Panc1 (cell line): ENCODE measurements at regions not wholly inside any gene's neighbourhood (a gene's known extent, or its start where the extent isn't known, plus 50 kb on each side); places are given as distances from the start of the nearest gene placed in this dataset.

Experiments
- ATAC-seq: fragments of 200-7000 bp; cut with Tn5 transposase; 2 replicates; pipeline ENCODE4 v1.9.1; 2020; ENCODE audit warnings: mild to moderate bottlenecking, moderate library complexity
- BruUV-seq: library from RNA; stranded (reverse); fragments of 400-500 nt; replicated peaks from 2 replicates; lab custom pipeline; 2021; lab: Mats Ljungman, UMichigan
- CTCF ChIA-PET: fragments of 300-600 bp; sonication (Branson Sonifier 250); formaldehyde crosslinking; loops from one replicate; lab custom pipeline; 2022; ENCODE audit warnings: antibody characterized with exemption; lab: Charles Lee
- POLR2A ChIA-PET: fragments of 300-600 bp; sonication (Branson Sonifier 250); formaldehyde crosslinking; loops from one replicate; lab custom pipeline; 2022; ENCODE audit warnings: antibody characterized with exemption; lab: Charles Lee
- DNase-seq: peaks from one replicate; pipeline ENCODE4 v3.0.0-alpha.2; 2010; ENCODE audit warnings: low read depth, low spot score
- H3K27ac ChIP-seq: 2 replicates; pipeline ENCODE4 v1.5.1; 2011; ENCODE audit warnings: mild to moderate bottlenecking, low read length, inconsistent platforms
- H3K27me3 ChIP-seq: fragments of 200-500 bp; sonication (Bioruptor generic); 2 replicates; pipeline ENCODE4 v1.6.0; 2014; ENCODE audit warnings: low read length, inconsistent platforms; ENCODE audit not compliant: control insufficient read depth, insufficient read depth
- H3K36me3 ChIP-seq: fragments of 200-500 bp; sonication (Bioruptor generic); 2 replicates; pipeline ENCODE4 v1.5.1; 2014; ENCODE audit warnings: inconsistent platforms, mild to moderate bottlenecking, low read length, moderate library complexity; ENCODE audit not compliant: control insufficient read depth, insufficient read depth
- H3K4me1 ChIP-seq: 2 replicates; pipeline ENCODE4 v1.5.1; 2011; ENCODE audit warnings: inconsistent platforms, mild to moderate bottlenecking, low read length, moderate library complexity; ENCODE audit not compliant: control insufficient read depth, insufficient read depth
- H3K4me3 ChIP-seq, 2 experiments: 2 replicates each; pipeline ENCODE4 v1.5.1; 2011 to 2012; ENCODE audit warnings: low read depth in 2 of 2, low read length in 2 of 2, mild to moderate bottlenecking in 2 of 2, inconsistent platforms in 1 of 2, moderate library complexity in 1 of 2
- H3K9me3 ChIP-seq: fragments of 200-500 bp; sonication (Bioruptor generic); 2 replicates; pipeline ENCODE4 v1.5.1; 2014; ENCODE audit warnings: low read depth, mild to moderate bottlenecking, inconsistent platforms, low read length, moderate library complexity; ENCODE audit not compliant: control insufficient read depth, insufficient read depth
- CTCF ChIP-seq: fragments of 450-650 bp; IDR thresholded peaks from 2 replicates; pipeline ENCODE4 v1.5.1; 2017; ENCODE audit warnings: mild to moderate bottlenecking
- POLR2AphosphoS5 ChIP-seq: IDR thresholded peaks from 2 replicates; pipeline ENCODE4 v1.6.1; 2012; ENCODE audit warnings: mild to moderate bottlenecking, low read depth, low read length, moderate library complexity
- SIN3A ChIP-seq: IDR thresholded peaks from 2 replicates; pipeline ENCODE4 v1.6.1; 2012; ENCODE audit warnings: low read depth, mild to moderate bottlenecking, low read length, moderate library complexity, borderline replicate concordance; ENCODE audit not compliant: insufficient read depth
- TCF7L2 ChIP-seq: IDR thresholded peaks from 2 replicates; pipeline ENCODE4 v1.6.1; 2011; ENCODE audit warnings: mild to moderate bottlenecking, low read depth, low read length, inconsistent platforms
- in situ Hi-C: cut with HindIII; loops from 2 replicates; pipeline ENCODE4 v1.10.0; 2016; ENCODE audit warnings: low sequenced_read_pairs, low pct_unique_long_range_greater_than_20kb
- intact Hi-C: fragments of 100-400 bp; cut with micrococcal nuclease; formaldehyde crosslinking; loops from one replicate; pipeline ENCODE4 v1.10.0; 2022; ENCODE audit not compliant: unreplicated experiment
- TF ChIP-seq, protein P1 (sequence below), 2 experiments: IDR thresholded peaks; 2 replicates each; pipeline ENCODE4 v1.6.1; 2011 to 2012; ENCODE audit warnings: low read depth in 2 of 2, control low read depth in 1 of 2, low read length in 1 of 2, mild to moderate bottlenecking in 1 of 2, moderate library complexity in 1 of 2; ENCODE audit not compliant: insufficient read depth in 1 of 2

DNA sequence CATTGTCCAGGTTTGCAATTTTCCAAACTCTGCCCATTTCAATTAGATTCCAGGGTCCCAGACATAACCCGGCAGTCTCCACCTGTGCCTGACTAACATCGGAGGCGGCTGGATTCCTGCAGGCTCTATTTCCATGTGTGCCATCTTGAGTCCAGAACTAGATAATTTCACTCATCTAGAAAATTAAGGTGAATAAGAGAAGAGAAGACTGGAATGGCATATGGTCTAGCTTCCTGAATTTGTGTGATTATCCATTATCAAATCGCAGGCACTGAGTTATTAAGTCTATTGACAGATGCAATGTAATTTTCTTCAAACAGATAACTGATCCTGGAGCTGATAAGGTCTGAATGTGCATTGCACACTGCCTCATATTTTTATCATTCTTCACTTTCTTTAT lies 305.2 kb downstream of the ETAA1 start:
- no peak for DNase-seq
- no peaks in the 10 kb centered on the region for H3K9me3 ChIP-seq
- CTCF ChIA-PET = no interaction called here
- H3K27ac ChIP-seq = no peak overlapping the region
- no peaks in the 10 kb centered on the region for H3K4me1 ChIP-seq
- ATAC-seq = no peak
- in situ Hi-C loops = no loop called here
- H3K4me3 ChIP-seq = no peak overlapping the region
- no peak for TF ChIP-seq POLR2AphosphoS5
- TF ChIP-seq CTCF = no peak
- TF ChIP-seq, protein P1, sequence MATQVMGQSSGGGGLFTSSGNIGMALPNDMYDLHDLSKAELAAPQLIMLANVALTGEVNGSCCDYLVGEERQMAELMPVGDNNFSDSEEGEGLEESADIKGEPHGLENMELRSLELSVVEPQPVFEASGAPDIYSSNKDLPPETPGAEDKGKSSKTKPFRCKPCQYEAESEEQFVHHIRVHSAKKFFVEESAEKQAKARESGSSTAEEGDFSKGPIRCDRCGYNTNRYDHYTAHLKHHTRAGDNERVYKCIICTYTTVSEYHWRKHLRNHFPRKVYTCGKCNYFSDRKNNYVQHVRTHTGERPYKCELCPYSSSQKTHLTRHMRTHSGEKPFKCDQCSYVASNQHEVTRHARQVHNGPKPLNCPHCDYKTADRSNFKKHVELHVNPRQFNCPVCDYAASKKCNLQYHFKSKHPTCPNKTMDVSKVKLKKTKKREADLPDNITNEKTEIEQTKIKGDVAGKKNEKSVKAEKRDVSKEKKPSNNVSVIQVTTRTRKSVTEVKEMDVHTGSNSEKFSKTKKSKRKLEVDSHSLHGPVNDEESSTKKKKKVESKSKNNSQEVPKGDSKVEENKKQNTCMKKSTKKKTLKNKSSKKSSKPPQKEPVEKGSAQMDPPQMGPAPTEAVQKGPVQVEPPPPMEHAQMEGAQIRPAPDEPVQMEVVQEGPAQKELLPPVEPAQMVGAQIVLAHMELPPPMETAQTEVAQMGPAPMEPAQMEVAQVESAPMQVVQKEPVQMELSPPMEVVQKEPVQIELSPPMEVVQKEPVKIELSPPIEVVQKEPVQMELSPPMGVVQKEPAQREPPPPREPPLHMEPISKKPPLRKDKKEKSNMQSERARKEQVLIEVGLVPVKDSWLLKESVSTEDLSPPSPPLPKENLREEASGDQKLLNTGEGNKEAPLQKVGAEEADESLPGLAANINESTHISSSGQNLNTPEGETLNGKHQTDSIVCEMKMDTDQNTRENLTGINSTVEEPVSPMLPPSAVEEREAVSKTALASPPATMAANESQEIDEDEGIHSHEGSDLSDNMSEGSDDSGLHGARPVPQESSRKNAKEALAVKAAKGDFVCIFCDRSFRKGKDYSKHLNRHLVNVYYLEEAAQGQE (IDR thresholded peaks at IDR 0.05; ENCODE audit: insufficient read depth in 1 of 2, low read depth in 2 of 2, low read length in 1 of 2) = no peak
- TF ChIP-seq SIN3A = no peak
- TF ChIP-seq TCF7L2 = no peak
- BruUV-seq = no TSS peak
- intact Hi-C loops = no loop called here
- no peaks in the 10 kb centered on the region for H3K27me3 ChIP-seq
- no peaks in the 10 kb centered on the region for H3K36me3 ChIP-seq
- POLR2A ChIA-PET = no interaction called here

- in situ Hi-C loops = no loop called here
- ATAC-seq = no peak
- intact Hi-C loops = no loop called here
These were observed 305.8 kb downstream of the ETAA1 start for GRCh38 chr2:67702937-67703336.

More at GRCh38 chr2:67702937-67703336, 305.8 kb downstream of the ETAA1 start:
- no peak overlapping the region for H3K4me3 ChIP-seq
- no peaks in the 10 kb centered on the region for H3K9me3 ChIP-seq
- no peak for DNase-seq
- no peak overlapping the region for H3K27ac ChIP-seq
- TF ChIP-seq TCF7L2 = no peak
- TF ChIP-seq POLR2AphosphoS5 = no peak
- TF ChIP-seq SIN3A = no peak
- no peak for TF ChIP-seq CTCF
- no peaks in the 10 kb centered on the region for H3K27me3 ChIP-seq
- ChIA-PET CTCF (no interaction called here), POLR2A (no interaction called here)
- H3K36me3 ChIP-seq = no peaks in the 10 kb centered on the region
- no peaks in the 10 kb centered on the region for H3K4me1 ChIP-seq
- no TSS peak for BruUV-seq
